ENCODE measurements at regions not wholly inside any gene's neighbourhood (a gene's known extent, or its start where the extent isn't known, plus 50 kb on each side); places are given as distances from the start of the nearest gene placed in this dataset.

- Histone ChIP-seq H3K14ac (replicated peaks; ENCODE audit: low read depth, low read length) (no peak overlapping the region), H4K5ac (ENCODE audit: low read depth, low read length) (no peak overlapping the region), H2AK9ac (replicated peaks; ENCODE audit: low read depth, low read length, poor library complexity) (no peak overlapping the region), H2BK120ac (ENCODE audit: low read depth, low read length) (no peak overlapping the region), H3K27ac (ENCODE audit: insufficient read depth, low read length) (no peak overlapping the region), H3K4me1 (ENCODE audit: control insufficient read depth, insufficient read depth, low read length) (no peaks in the 10 kb centered on the region), H3K4me2 (ENCODE audit: low read depth, low read length) (no peak overlapping the region), H2BK20ac (ENCODE audit: low read depth, low read length) (no peak overlapping the region), H3K36me3 (ENCODE audit: control insufficient read depth, insufficient read depth, low read length) (no peaks in the 10 kb centered on the region), H3K56ac (ENCODE audit: extremely low read depth, insufficient read depth, low read length) (no peak overlapping the region), H4K8ac (ENCODE audit: low read depth in 2 of 2, low read length in 2 of 2) (no peak overlapping the region), H3K23ac (ENCODE audit: low read depth, low read length) (no peak overlapping the region), H3K27me3 (ENCODE audit: control insufficient read depth, insufficient read depth, low read length) (no peaks in the 10 kb centered on the region), H4K20me1 (ENCODE audit: insufficient read depth, low read length) (no peaks in the 10 kb centered on the region), H2AFZ (replicated peaks; ENCODE audit: low read length, poor library complexity) (no peak overlapping the region), H4K91ac (ENCODE audit: insufficient read depth, low read depth, low read length) (no peak overlapping the region), H3K9ac (ENCODE audit: low read depth, low read length) (no peak overlapping the region), H2BK15ac (ENCODE audit: low read depth, low read length) (no peak overlapping the region), H3K4ac (ENCODE audit: low read depth, low read length) (no peak overlapping the region), H2BK5ac (ENCODE audit: low read depth, low read length, poor library complexity, severe bottlenecking) (no peak overlapping the region), H2AK5ac (ENCODE audit: low read depth, low read length) (no peak overlapping the region), H3K9me3 (ENCODE audit: control insufficient read depth, insufficient read depth, low read length) (no peaks in the 10 kb centered on the region), H3K18ac (ENCODE audit: low read depth, low read length) (no peak overlapping the region), H3K4me3 (ENCODE audit: insufficient read depth, low read depth, low read length) (no peak overlapping the region), H3K79me1 (ENCODE audit: low read depth in 1 of 2, low read length in 2 of 2) (no peaks in the 10 kb centered on the region), H3K9me1 (ENCODE audit: insufficient read depth, low read length) (no peaks in the 10 kb centered on the region)
- no peak for DNase-seq
- ChIA-PET POLR2A (ENCODE audit: unreplicated experiment) (no interaction called here), CTCF (no interaction called here)
- dilution Hi-C loops (cut with HindIII; ENCODE audit: low sequenced_read_pairs, unreplicated experiment), result no loop called here
- intact Hi-C loops (cut with micrococcal nuclease), result no loop called here
- TF ChIP-seq ELK1 (IDR thresholded peaks at IDR 0.05; ENCODE audit: borderline replicate concordance, low read depth, low read length) (no peak), MAZ (IDR thresholded peaks at IDR 0.05; ENCODE audit: borderline replicate concordance, low read depth, low read length) (no peak), NFE2L2 (IDR thresholded peaks at IDR 0.05; ENCODE audit: low read depth, low read length) (no peak), MAFK (IDR thresholded peaks at IDR 0.05; ENCODE audit: low read depth, low read length) (no peak), RFX5 (IDR thresholded peaks at IDR 0.05; ENCODE audit: low read depth, low read length) (no peak), RCOR1 (IDR thresholded peaks at IDR 0.05; ENCODE audit: insufficient replicate concordance, low read length) (no peak), FOS (IDR thresholded peaks at IDR 0.05; ENCODE audit: low read depth, low read length) (no peak), POLR2A (IDR thresholded peaks at IDR 0.05; ENCODE audit: low read depth, low read length) (no peak), BHLHE40 (IDR thresholded peaks at IDR 0.05; ENCODE audit: low read depth, low read length) (no peak), CTCF (conservative IDR thresholded peaks at IDR 0.05; ENCODE audit: low read depth, low read length) (no peak), RAD21 (IDR thresholded peaks at IDR 0.05; ENCODE audit: low read length) (no peak)
- no TSS peak for BruUV-seq (replicated peaks)
- no peak for ATAC-seq (ENCODE audit: low read depth)
- in situ Hi-C loops (cut with MboI; ENCODE audit: low sequenced_read_pairs), result no loop called here
- WGBS, 2 experiments (ENCODE audit: extremely low coverage in 2 of 2, insufficient read length in 1 of 2), result no CpG with 5 or more reads among the region's 4 CpGs
Measured at GRCh38 chr3:21062831-21063294, 688.1 kb downstream of the ZNF385D start.
